Loucy (cell line): ENCODE measurements at regions not wholly inside any gene's neighbourhood (a gene's known extent, or its start where the extent isn't known, plus 50 kb on each side); places are given as distances from the start of the nearest gene placed in this dataset.

Experiments
- CTCF ChIP-seq: fragments of 200-600 bp; sonication (generic); conservative IDR thresholded peaks from 2 replicates; pipeline ENCODE4 v1.5.1; 2014; ENCODE audit warnings: mild to moderate bottlenecking, antibody characterized with exemption, low read length
- EZH2phosphoT487 ChIP-seq: fragments of 200-600 bp; IDR thresholded peaks from 2 replicates; pipeline ENCODE4 v1.6.1; 2018; ENCODE audit warnings: antibody characterized with exemption, mild to moderate bottlenecking, moderate library complexity, borderline replicate concordance

- no peak for TF ChIP-seq EZH2phosphoT487
- TF ChIP-seq CTCF: no peak
Measured at GRCh38 chr16:49964973-49965372, 60.1 kb upstream of the CNEP1R1 start.
